BJ (cell line): ENCODE measurements at regions not wholly inside any gene's neighbourhood (a gene's known extent, or its start where the extent isn't known, plus 50 kb on each side); places are given as distances from the start of the nearest gene placed in this dataset.

ENCODE experiments used
- CTCF ChIA-PET: fragments of 350-600 bp; formaldehyde crosslinking; extraction: SDS; loops from one replicate; lab custom pipeline; 2021; ENCODE audit warnings: antibody characterized with exemption, inconsistent platforms; lab: Yijun Ruan, JAX
- POLR2A ChIA-PET: fragments of 300-600 bp; sonication (Branson Sonifier 250); formaldehyde crosslinking; extraction: SDS; loops from one replicate; lab custom pipeline; 2021; ENCODE audit warnings: antibody characterized with exemption; lab: Charles Lee
- DNase-seq: peaks from one replicate; pipeline ENCODE4 v3.0.0-alpha.2; 2011; ENCODE audit warnings: low read depth
- H3K27me3 ChIP-seq: 2 replicates; pipeline ENCODE4 v1.6.0; 2011; ENCODE audit warnings: low read length; ENCODE audit not compliant: control insufficient read depth, insufficient read depth
- H3K36me3 ChIP-seq: 2 replicates; pipeline ENCODE4 v1.5.1; 2011; ENCODE audit warnings: low read length; ENCODE audit not compliant: control insufficient read depth, insufficient read depth
- H3K4me3 ChIP-seq: 2 replicates; pipeline ENCODE4 v1.5.1; 2011; ENCODE audit warnings: low read depth, mild to moderate bottlenecking, control low read depth, low read length
- CTCF ChIP-seq: IDR thresholded peaks from 2 replicates; pipeline ENCODE4 v1.5.1; 2011; ENCODE audit warnings: low read depth, mild to moderate bottlenecking, control low read depth, inconsistent platforms, low read length, moderate library complexity; ENCODE audit not compliant: insufficient read depth

- no peak for TF ChIP-seq CTCF
- CTCF ChIA-PET: interaction anchor here (0.5 kb wide), 1 partner anchor 155 kb away, joined by 3 read pairs; no protein-coding TSS in a partner anchor
- POLR2A ChIA-PET: no interaction called here
- Histone ChIP-seq H3K4me3 (no peak overlapping the region), H3K27me3 (no peaks in the 10 kb centered on the region), H3K36me3 (no peaks in the 10 kb centered on the region)
- no peak for DNase-seq
Measured at GRCh38 chr2:8158711-8159110, 523.1 kb upstream of the ID2 start.

- CTCF ChIA-PET: interaction anchor here (0.5 to 1.2 kb wide), 2 partner anchors 10 to 154 kb away, joined by 3 read pairs; no protein-coding TSS in a partner anchor
Measured at GRCh38 chr2:8159211-8159965, 522.5 kb upstream of the ID2 start.

GRCh38 chr2:8159966-8160603 lies 521.8 kb upstream of the ID2 start:
- Histone ChIP-seq H3K4me3 (no peak overlapping the region), H3K36me3 (no peaks in the 10 kb centered on the region), H3K27me3 (no peaks in the 10 kb centered on the region)
- ChIA-PET POLR2A (no interaction called here), CTCF (interaction anchor here (1.2 to 1.4 kb wide), 2 partner anchors 9 to 533 kb away, joined by 3 read pairs; no protein-coding TSS in a partner anchor)
- no peak for TF ChIP-seq CTCF
- DNase-seq: no peak

More at GRCh38 chr2:8159211-8159965, 522.5 kb upstream of the ID2 start:
- H3K27me3 ChIP-seq: no peaks in the 10 kb centered on the region
- POLR2A ChIA-PET: interaction anchor here (0.6 kb wide), 1 partner anchor 243 kb away, joined by 3 read pairs; no protein-coding TSS in a partner anchor
- H3K4me3 ChIP-seq: no peak overlapping the region
- no peak for DNase-seq
- no peaks in the 10 kb centered on the region for H3K36me3 ChIP-seq
- no peak for TF ChIP-seq CTCF

- no peak for TF ChIP-seq CTCF
- POLR2A ChIA-PET: interaction anchor here (0.6 kb wide), 1 partner anchor 9 kb away, joined by 6 read pairs; no protein-coding TSS in a partner anchor
- DNase-seq: no peak
- Histone ChIP-seq H3K36me3 (no peaks in the 10 kb centered on the region), H3K27me3 (no peaks in the 10 kb centered on the region), H3K4me3 (no peak overlapping the region)
- CTCF ChIA-PET: interaction anchor here (1.4 kb wide), 2 partner anchors 12 to 532 kb away, joined by 3 to 4 read pairs; no protein-coding TSS in a partner anchor
Measured at GRCh38 chr2:8160959-8161358, 520.9 kb upstream of the ID2 start.

GRCh38 chr2:8162552-8162951 lies 519.3 kb upstream of the ID2 start:
- DNase-seq: no peak
- no peaks in the 10 kb centered on the region for H3K27me3 ChIP-seq
- no peak overlapping the region for H3K4me3 ChIP-seq
- no peak for TF ChIP-seq CTCF
- ChIA-PET CTCF (no interaction called here), POLR2A (no interaction called here)
- no peaks in the 10 kb centered on the region for H3K36me3 ChIP-seq
